Spleen (tissue), 11 donors: ENCODE measurements at regions not wholly inside any gene's neighbourhood (a gene's known extent, or its start where the extent isn't known, plus 50 kb on each side); places are given as distances from the start of the nearest gene placed in this dataset.

Source experiments
- DNase-seq: peaks from one replicate; pipeline ENCODE4 v3.0.0-alpha.2; 2020
- H3K27ac ChIP-seq, 8 donors: fragments of 200-600 bp; sonication (generic) in 7 of 8; 1 replicate in 4 of 8; 2 replicates in 4 of 8; pipeline versions ENCODE4 v1.5.0 to v1.8.0; 2016 to 2021; ENCODE audit warnings: inconsistent platforms in 4 of 8, mild to moderate bottlenecking in 4 of 8, moderate library complexity in 1 of 8
- H3K27me3 ChIP-seq, 7 donors: fragments of 200-600 bp; sonication (generic) in 6 of 7; replicated peaks in 1 of 7; 1 replicate in 4 of 7; 2 replicates in 3 of 7; pipeline versions ENCODE4 v1.5.0 to v1.8.0; 2016 to 2021; ENCODE audit warnings: inconsistent platforms in 3 of 7, mild to moderate bottlenecking in 1 of 7
- H3K36me3 ChIP-seq, 6 donors: fragments of 200-600 bp; sonication (generic) in 5 of 6; 1 replicate in 4 of 6; 2 replicates in 2 of 6; pipeline versions ENCODE4 v1.5.0 to v1.8.0; 2016 to 2021; ENCODE audit warnings: inconsistent platforms in 2 of 6
- H3K4me1 ChIP-seq, 6 donors: fragments of 200-600 bp; sonication (generic) in 5 of 6; 1 replicate in 3 of 6; 2 replicates in 3 of 6; pipeline versions ENCODE4 v1.5.0 to v1.8.0; 2016 to 2021; ENCODE audit warnings: inconsistent platforms in 3 of 6
- H3K4me3 ChIP-seq, 8 donors: fragments of 200-600 bp; sonication (generic) in 7 of 8; 1 replicate in 4 of 8; 2 replicates in 4 of 8; pipeline versions ENCODE4 v1.5.0 to v1.8.0; 2016 to 2021; ENCODE audit warnings: inconsistent platforms in 4 of 8, mild to moderate bottlenecking in 4 of 8, moderate library complexity in 2 of 8
- H3K9me3 ChIP-seq, 8 donors: fragments of 200-600 bp; sonication (generic) in 7 of 8; 1 replicate in 4 of 8; 2 replicates in 4 of 8; pipeline versions ENCODE4 v1.5.0 to v1.8.0; 2016 to 2021; ENCODE audit warnings: inconsistent platforms in 4 of 8
- POLR2A ChIP-seq, 3 donors: fragments of 450-650 bp; IDR thresholded peaks; one replicate each; pipeline ENCODE4 v1.5.1; 2017; ENCODE audit warnings: antibody characterized with exemption in 3 of 3, mild to moderate bottlenecking in 1 of 3
- POLR2AphosphoS5 ChIP-seq, 3 donors: sonication (generic); formaldehyde crosslinking; IDR thresholded peaks; one replicate each; pipeline ENCODE4 v1.5.1; 2017; ENCODE audit warnings: antibody characterized with exemption in 3 of 3
- WGBS, 5 donors: extraction: QIAGEN DNeasy Blood & Tissue Kit in 3 of 5; methylation state at CpG; one replicate each; pipeline versions ENCODE4 v1.1.5 to v1.1.7; 2013 to 2018; 5-methylcytosine and 5-hydroxymethylcytosine counted together
- intact Hi-C: fragments of 100-400 bp; cut with DNase I; formaldehyde crosslinking; loops from one replicate; pipeline ENCODE4 v1.15.0; 2023; ENCODE audit warnings: low total_unique reads
- TF ChIP-seq, protein P1 (sequence below), 11 experiments: fragments of 200-600 bp in 7 of 11; fragments of 450-650 bp in 4 of 11; sonication (generic) in 4 of 11; IDR thresholded peaks in 8 of 11; conservative IDR thresholded peaks in 3 of 11; 1 replicate in 7 of 11; 2 replicates in 4 of 11; pipeline versions ENCODE4 v1.4.0 to v1.8.0; 2016 to 2021; ENCODE audit warnings: antibody characterized with exemption in 11 of 11, inconsistent platforms in 4 of 11, mild to moderate bottlenecking in 1 of 11
- donor health status: healthy with polysubstance abuse.
- donor health status: DM: no; HTN: no; CAD: no; lungs with moderate emphysema.
- donor health status: DM: no; HTN: no; CAD: no.
- donor health status: Bipolar disorder and iron deficiency.
- donor health status: healthy.
- donor health status: DM: no; HTN: no; CAD: no.
- donor health status: DM: yes; HTN: yes; CAD: no.

- intact Hi-C loops, result no loop called here
- WGBS, 5 donors, result 83 to 98% (median 86%) methylated on average over 2 of the region's 2 CpGs
- no peak overlapping the region for H3K4me3 ChIP-seq
- H3K36me3 ChIP-seq, result no peaks in the 10 kb centered on the region
- H3K27me3 ChIP-seq, result no peaks in the 10 kb centered on the region
- no peaks in the 10 kb centered on the region for H3K4me1 ChIP-seq
- no peak for DNase-seq
- H3K9me3 ChIP-seq, result peaks cover 0 to 9% (median 0%) of the 10 kb centered on the region in 8 donors
- no peak overlapping the region for H3K27ac ChIP-seq
- TF ChIP-seq POLR2A (IDR thresholded peaks at IDR 0.05), result no peak
- TF ChIP-seq, protein P1, sequence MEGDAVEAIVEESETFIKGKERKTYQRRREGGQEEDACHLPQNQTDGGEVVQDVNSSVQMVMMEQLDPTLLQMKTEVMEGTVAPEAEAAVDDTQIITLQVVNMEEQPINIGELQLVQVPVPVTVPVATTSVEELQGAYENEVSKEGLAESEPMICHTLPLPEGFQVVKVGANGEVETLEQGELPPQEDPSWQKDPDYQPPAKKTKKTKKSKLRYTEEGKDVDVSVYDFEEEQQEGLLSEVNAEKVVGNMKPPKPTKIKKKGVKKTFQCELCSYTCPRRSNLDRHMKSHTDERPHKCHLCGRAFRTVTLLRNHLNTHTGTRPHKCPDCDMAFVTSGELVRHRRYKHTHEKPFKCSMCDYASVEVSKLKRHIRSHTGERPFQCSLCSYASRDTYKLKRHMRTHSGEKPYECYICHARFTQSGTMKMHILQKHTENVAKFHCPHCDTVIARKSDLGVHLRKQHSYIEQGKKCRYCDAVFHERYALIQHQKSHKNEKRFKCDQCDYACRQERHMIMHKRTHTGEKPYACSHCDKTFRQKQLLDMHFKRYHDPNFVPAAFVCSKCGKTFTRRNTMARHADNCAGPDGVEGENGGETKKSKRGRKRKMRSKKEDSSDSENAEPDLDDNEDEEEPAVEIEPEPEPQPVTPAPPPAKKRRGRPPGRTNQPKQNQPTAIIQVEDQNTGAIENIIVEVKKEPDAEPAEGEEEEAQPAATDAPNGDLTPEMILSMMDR (IDR thresholded peaks at IDR 0.05 in 8 of 11, conservative IDR thresholded peaks at IDR 0.05 in 3 of 11), result no peak
- TF ChIP-seq POLR2AphosphoS5 (IDR thresholded peaks at IDR 0.05), result no peak
Observed at GRCh38 chr4:23174179-23174578, 481.4 kb downstream of the GBA3 start.

- Histone ChIP-seq H3K4me3 (no peak overlapping the region), H3K27ac (no peak overlapping the region), H3K9me3 (peaks cover 0 to 9% (median 0%) of the 10 kb centered on the region in 8 donors), H3K36me3 (no peaks in the 10 kb centered on the region), H3K27me3 (no peaks in the 10 kb centered on the region), H3K4me1 (no peaks in the 10 kb centered on the region)
- intact Hi-C loops, result no loop called here
- no peak for TF ChIP-seq POLR2A (IDR thresholded peaks at IDR 0.05)
- TF ChIP-seq POLR2AphosphoS5 (IDR thresholded peaks at IDR 0.05), result no peak
- no peak for DNase-seq
- 44 to 64% (median 46%) methylated on average over 2 of the region's 2 CpGs for WGBS, 5 donors
Observed at GRCh38 chr4:23171976-23172375, 479.2 kb downstream of the GBA3 start.

DNA sequence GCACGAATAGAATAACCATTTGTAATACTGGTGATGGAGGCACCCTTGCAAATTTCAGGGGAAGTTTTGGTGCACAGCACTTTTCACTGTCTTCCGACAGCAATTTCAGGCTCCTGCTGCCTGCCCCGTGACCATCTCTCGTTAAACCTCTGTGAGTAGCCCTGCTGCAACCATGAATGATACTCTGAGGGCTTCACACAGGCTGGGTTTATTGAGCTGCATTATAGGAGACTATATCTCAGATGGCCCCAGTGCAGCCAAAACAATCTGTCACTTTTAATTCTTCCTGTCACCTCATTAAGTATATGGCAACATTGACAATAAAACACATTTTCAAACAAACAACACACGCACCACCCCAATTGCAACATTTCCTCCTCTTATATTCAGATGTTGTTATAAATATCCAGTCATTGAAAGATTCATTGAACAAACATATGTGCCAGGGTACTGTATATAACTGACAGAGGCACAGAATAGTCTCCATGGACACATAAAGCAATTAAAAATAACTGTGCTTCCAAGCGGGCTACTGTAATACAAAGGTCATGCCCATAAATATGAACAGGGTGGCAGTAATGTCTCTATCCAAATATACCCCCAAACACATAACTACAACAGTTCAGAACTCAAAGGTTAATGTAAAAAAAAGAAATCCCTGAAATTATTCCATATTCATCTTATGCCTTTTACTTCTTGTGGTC is 477.0 kb downstream of the GBA3 start:
- whole genome bisulfite sequencing, 5 donors, result 68 to 82% (median 78%) methylated on average over 6 of the region's 6 CpGs
- peaks cover 0 to 5% (median 0%) of the 10 kb centered on the region in 8 donors for H3K9me3 ChIP-seq
- no peak for TF ChIP-seq POLR2AphosphoS5 (IDR thresholded peaks at IDR 0.05)
- TF ChIP-seq, protein P1 (IDR thresholded peaks at IDR 0.05 in 8 of 11, conservative IDR thresholded peaks at IDR 0.05 in 3 of 11), result no peak
- TF ChIP-seq POLR2A (IDR thresholded peaks at IDR 0.05), result no peak
- no peaks in the 10 kb centered on the region for H3K36me3 ChIP-seq
- intact Hi-C loops, result no loop called here
- no peaks in the 10 kb centered on the region for H3K4me1 ChIP-seq
- no peaks in the 10 kb centered on the region for H3K27me3 ChIP-seq
- H3K27ac ChIP-seq, result no peak overlapping the region
- H3K4me3 ChIP-seq, result no peak overlapping the region
- DNase-seq, result no peak

- no peak overlapping the region for H3K4me3 ChIP-seq
- no peaks in the 10 kb centered on the region for H3K27me3 ChIP-seq
- TF ChIP-seq, protein P1 (IDR thresholded peaks at IDR 0.05 in 8 of 11, conservative IDR thresholded peaks at IDR 0.05 in 3 of 11), result no peak
- TF ChIP-seq POLR2A (IDR thresholded peaks at IDR 0.05) (no peak), POLR2AphosphoS5 (IDR thresholded peaks at IDR 0.05) (no peak)
- no peaks in the 10 kb centered on the region for H3K4me1 ChIP-seq
- no peak overlapping the region for H3K27ac ChIP-seq
- WGBS, 5 donors, result 45 to 83% (median 64%) methylated on average over 1 of the region's 1 CpG
- peaks cover 0 to 8% (median 0%) of the 10 kb centered on the region in 8 donors for H3K9me3 ChIP-seq
- DNase-seq, result no peak
- no peaks in the 10 kb centered on the region for H3K36me3 ChIP-seq
- intact Hi-C loops, result no loop called here
Observed at GRCh38 chr4:23166919-23167318, 474.2 kb downstream of the GBA3 start.
